Parathyroid adenoma (tissue), 2 donors: ENCODE measurements at regions not wholly inside any gene's neighbourhood (a gene's known extent, or its start where the extent isn't known, plus 50 kb on each side); places are given as distances from the start of the nearest gene placed in this dataset.

ENCODE experiments used
- H2AFZ ChIP-seq: fragments of 300-600 bp; sonication (generic); one replicate; pipeline ENCODE4 v1.7.0; 2017; ENCODE audit warnings: antibody characterized with exemption, mild to moderate bottlenecking
- H3K27ac ChIP-seq: fragments of 300-600 bp; sonication (generic); one replicate; pipeline ENCODE4 v1.7.0; 2017
- H3K27me3 ChIP-seq: fragments of 300-600 bp; sonication (generic); one replicate; pipeline ENCODE4 v1.7.0; 2017; ENCODE audit warnings: low read length; ENCODE audit not compliant: control insufficient read depth, insufficient read depth
- H3K36me3 ChIP-seq: fragments of 300-600 bp; sonication (generic); one replicate; pipeline ENCODE4 v1.7.0; 2017; ENCODE audit warnings: low read length; ENCODE audit not compliant: control insufficient read depth, insufficient read depth
- H3K4me1 ChIP-seq: fragments of 300-600 bp; sonication (generic); one replicate; pipeline ENCODE4 v1.7.0; 2017; ENCODE audit warnings: control low read depth
- H3K4me2 ChIP-seq: fragments of 300-600 bp; sonication (generic); one replicate; pipeline ENCODE4 v1.7.0; 2017; ENCODE audit warnings: low read length
- H3K4me3 ChIP-seq: fragments of 300-600 bp; sonication (generic); one replicate; pipeline ENCODE4 v1.7.0; 2017; ENCODE audit warnings: low read depth, low read length
- H3K79me2 ChIP-seq: fragments of 300-600 bp; sonication (generic); one replicate; pipeline ENCODE4 v1.7.0; 2017; ENCODE audit warnings: control low read depth
- H3K9ac ChIP-seq: fragments of 300-600 bp; sonication (generic); one replicate; pipeline ENCODE4 v1.7.0; 2017; ENCODE audit warnings: mild to moderate bottlenecking
- H3K9me3 ChIP-seq: fragments of 300-600 bp; sonication (generic); one replicate; pipeline ENCODE4 v1.7.0; 2017; ENCODE audit warnings: low read length; ENCODE audit not compliant: control insufficient read depth
- TF ChIP-seq, protein P1 (sequence below): fragments of 300-600 bp; sonication (generic); IDR thresholded peaks from one replicate; pipeline ENCODE4 v1.7.0; 2017; ENCODE audit warnings: antibody characterized with exemption, mild to moderate bottlenecking
- donor health status: primary hyperparathyroidism.

DNA sequence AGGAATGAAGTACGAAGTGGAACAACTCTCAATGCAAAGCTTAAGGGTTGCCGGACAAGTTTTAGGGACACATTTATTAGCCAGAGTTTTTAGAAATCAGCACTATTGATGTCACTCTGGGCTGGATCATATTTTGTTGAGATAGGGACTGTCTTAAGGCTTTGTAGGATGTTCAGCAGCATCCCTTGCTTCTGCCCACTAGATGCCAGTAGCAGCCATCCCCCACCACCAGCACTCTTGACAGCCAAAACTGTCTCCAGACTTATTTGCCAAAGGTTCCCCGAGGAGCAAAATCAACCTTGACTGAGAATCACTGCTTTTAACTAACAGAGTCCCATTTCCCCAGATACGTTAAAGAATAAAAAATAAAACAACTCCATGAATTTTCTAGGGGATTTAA is 1497.3 kb downstream of the STIM2 start:
- no peak overlapping the region for H3K4me2 ChIP-seq
- no peaks in the 10 kb centered on the region for H3K9me3 ChIP-seq
- H3K9ac ChIP-seq, result no peak overlapping the region
- H3K4me1 ChIP-seq, result no peaks in the 10 kb centered on the region
- TF ChIP-seq, protein P1, sequence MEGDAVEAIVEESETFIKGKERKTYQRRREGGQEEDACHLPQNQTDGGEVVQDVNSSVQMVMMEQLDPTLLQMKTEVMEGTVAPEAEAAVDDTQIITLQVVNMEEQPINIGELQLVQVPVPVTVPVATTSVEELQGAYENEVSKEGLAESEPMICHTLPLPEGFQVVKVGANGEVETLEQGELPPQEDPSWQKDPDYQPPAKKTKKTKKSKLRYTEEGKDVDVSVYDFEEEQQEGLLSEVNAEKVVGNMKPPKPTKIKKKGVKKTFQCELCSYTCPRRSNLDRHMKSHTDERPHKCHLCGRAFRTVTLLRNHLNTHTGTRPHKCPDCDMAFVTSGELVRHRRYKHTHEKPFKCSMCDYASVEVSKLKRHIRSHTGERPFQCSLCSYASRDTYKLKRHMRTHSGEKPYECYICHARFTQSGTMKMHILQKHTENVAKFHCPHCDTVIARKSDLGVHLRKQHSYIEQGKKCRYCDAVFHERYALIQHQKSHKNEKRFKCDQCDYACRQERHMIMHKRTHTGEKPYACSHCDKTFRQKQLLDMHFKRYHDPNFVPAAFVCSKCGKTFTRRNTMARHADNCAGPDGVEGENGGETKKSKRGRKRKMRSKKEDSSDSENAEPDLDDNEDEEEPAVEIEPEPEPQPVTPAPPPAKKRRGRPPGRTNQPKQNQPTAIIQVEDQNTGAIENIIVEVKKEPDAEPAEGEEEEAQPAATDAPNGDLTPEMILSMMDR, result no peak
- no peaks in the 10 kb centered on the region for H3K36me3 ChIP-seq
- H3K4me3 ChIP-seq, result no peak overlapping the region
- no peaks in the 10 kb centered on the region for H3K27me3 ChIP-seq
- no peaks in the 10 kb centered on the region for H3K79me2 ChIP-seq
- no peak overlapping the region for H3K27ac ChIP-seq
- H2AFZ ChIP-seq, result no peak overlapping the region

DNA sequence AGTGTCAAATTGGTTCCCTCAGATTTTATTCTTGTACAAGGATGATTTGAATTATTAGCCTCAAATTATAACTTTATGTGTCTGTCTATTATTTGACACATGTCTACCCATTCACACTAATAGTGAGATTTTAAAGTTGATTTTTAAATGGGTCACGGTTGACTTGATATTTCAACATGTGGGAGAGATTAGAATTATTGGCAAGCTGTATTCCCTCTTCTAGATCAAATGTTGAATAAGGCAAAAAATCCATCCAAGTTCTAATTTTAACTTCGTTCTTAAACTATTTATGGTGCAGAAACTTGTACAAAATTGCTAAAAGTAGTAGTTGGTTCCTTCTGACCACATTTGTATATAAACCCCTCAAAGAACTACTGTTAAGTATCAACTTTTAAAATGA is 1498.0 kb downstream of the STIM2 start:
- H3K27me3 ChIP-seq, result no peaks in the 10 kb centered on the region
- no peak overlapping the region for H3K4me3 ChIP-seq
- H3K9ac ChIP-seq, result no peak overlapping the region
- no peaks in the 10 kb centered on the region for H3K79me2 ChIP-seq
- no peaks in the 10 kb centered on the region for H3K9me3 ChIP-seq
- no peak overlapping the region for H3K4me2 ChIP-seq
- TF ChIP-seq, protein P1, result no peak
- H2AFZ ChIP-seq, result no peak overlapping the region
- H3K4me1 ChIP-seq, result no peaks in the 10 kb centered on the region
- H3K36me3 ChIP-seq, result no peaks in the 10 kb centered on the region
- H3K27ac ChIP-seq, result no peak overlapping the region

DNA sequence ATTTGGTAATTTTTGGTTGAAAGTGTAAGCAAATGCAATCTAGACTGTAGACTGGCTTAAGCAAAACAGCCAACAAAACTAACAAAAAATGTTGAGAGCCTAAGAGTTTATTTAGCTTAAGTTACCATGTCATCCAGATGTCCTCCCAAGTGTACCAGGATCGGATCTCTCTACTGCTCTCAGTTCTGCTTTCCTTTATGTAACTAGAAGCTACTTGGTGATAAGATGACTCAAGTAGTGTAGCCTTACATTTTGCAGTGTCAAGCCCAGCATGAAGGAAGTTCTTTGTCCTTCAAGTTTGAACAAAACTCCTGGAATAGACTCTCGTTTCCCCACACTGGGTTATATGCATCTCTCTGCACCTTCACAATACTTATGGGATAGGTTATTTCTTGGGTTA is 1500.0 kb downstream of the STIM2 start:
- Histone ChIP-seq H3K27ac (no peak overlapping the region), H3K4me2 (no peak overlapping the region), H3K4me1 (no peaks in the 10 kb centered on the region), H3K36me3 (no peaks in the 10 kb centered on the region), H3K4me3 (no peak overlapping the region), H2AFZ (no peak overlapping the region), H3K27me3 (no peaks in the 10 kb centered on the region), H3K9me3 (no peaks in the 10 kb centered on the region), H3K9ac (no peak overlapping the region), H3K79me2 (no peaks in the 10 kb centered on the region)
- TF ChIP-seq, protein P1, result no peak

DNA sequence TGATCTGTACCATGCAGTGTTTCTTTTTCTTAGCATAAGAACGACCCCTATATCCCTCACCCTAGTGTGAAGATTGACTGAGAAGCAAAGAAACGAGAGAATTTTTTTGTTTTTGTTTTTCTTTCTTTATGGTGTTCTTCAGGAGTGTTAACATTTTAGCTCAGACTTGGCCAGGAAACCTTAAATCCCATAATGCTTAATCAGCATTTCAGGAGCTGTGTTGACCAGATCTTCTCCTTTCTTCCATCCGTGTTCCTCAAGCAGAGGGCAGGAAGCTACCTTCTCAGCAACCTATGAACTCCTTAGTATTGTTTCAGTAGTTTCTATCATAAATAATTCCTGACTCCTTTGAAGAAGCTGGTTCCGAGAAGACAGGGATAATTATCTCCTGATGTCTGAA is 1501.5 kb downstream of the STIM2 start:
- Histone ChIP-seq H3K4me2 (no peak overlapping the region), H3K27ac (no peak overlapping the region), H3K4me3 (no peak overlapping the region), H3K9ac (no peak overlapping the region), H3K27me3 (no peaks in the 10 kb centered on the region), H3K9me3 (no peaks in the 10 kb centered on the region), H3K36me3 (no peaks in the 10 kb centered on the region), H3K4me1 (no peaks in the 10 kb centered on the region), H2AFZ (no peak overlapping the region), H3K79me2 (no peaks in the 10 kb centered on the region)
- TF ChIP-seq, protein P1, result no peak

DNA sequence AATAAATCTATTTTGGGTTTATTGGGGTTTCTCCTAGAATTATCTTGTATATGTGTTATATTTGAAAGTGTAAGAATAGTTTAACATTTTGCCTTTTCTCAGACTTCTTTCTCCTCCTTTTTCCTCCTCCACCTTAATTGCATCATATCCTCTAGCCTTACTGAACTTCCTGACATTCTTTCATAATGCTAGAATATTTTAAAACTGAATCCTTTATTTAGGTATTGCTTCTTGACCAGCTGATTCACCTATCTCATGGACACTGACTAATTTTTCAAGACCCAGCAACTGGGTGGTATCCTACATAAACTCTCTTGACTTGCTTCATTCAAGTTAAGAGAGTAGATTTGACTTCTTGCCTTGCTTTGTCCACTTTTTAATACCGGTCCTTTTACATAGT is 1508.9 kb downstream of the STIM2 start:
- TF ChIP-seq, protein P1, result no peak
- Histone ChIP-seq H3K79me2 (no peaks in the 10 kb centered on the region), H3K27me3 (no peaks in the 10 kb centered on the region), H3K4me2 (no peak overlapping the region), H2AFZ (no peak overlapping the region), H3K4me1 (no peaks in the 10 kb centered on the region), H3K9me3 (no peaks in the 10 kb centered on the region), H3K27ac (no peak overlapping the region), H3K36me3 (no peaks in the 10 kb centered on the region), H3K4me3 (no peak overlapping the region), H3K9ac (no peak overlapping the region)
